ENCODE measurements at regions not wholly inside any gene's neighbourhood (a gene's known extent, or its start where the extent isn't known, plus 50 kb on each side); places are given as distances from the start of the nearest gene placed in this dataset.
"Not testable (repeated sequence)": the region's sequence is repeated elsewhere in the genome, so short reads cannot be mapped to it uniquely, and the experiment has no call there.

GRCh38 chr13:88739195-88739594 lies 1068.0 kb downstream of the SLITRK5 start:
- no peak for DNase-seq

- no peak for DNase-seq
These were observed 1073.1 kb downstream of the SLITRK5 start for GRCh38 chr13:88744289-88744688.

GRCh38 chr13:88745011-88745410 lies 1073.8 kb downstream of the SLITRK5 start:
- DNase-seq, result no peak

GRCh38 chr13:88752041-88752440 lies 1080.9 kb downstream of the SLITRK5 start:
- DNase-seq, result no peak

- DNase-seq, result no peak
These were observed 1083.0 kb downstream of the SLITRK5 start for GRCh38 chr13:88754141-88754540.

- peak; percentile 11 for DNase-seq
These were observed 1090.0 kb downstream of the SLITRK5 start for GRCh38 chr13:88761145-88761544.

GRCh38 chr13:88764103-88764502 lies 1092.9 kb downstream of the SLITRK5 start:
- DNase-seq, result no peak

GRCh38 chr13:88800505-88800904 lies 1129.3 kb downstream of the SLITRK5 start:
- peak; percentile 5 for DNase-seq

GRCh38 chr13:88801361-88801760 lies 1130.2 kb downstream of the SLITRK5 start:
- no peak for DNase-seq

- no peak for DNase-seq
These were observed 1131.7 kb downstream of the SLITRK5 start for GRCh38 chr13:88802886-88803285.

- DNase-seq, result no peak
These were observed 1135.3 kb downstream of the SLITRK5 start for GRCh38 chr13:88806438-88806837.

GRCh38 chr13:88817560-88817959 lies 1146.4 kb downstream of the SLITRK5 start:
- DNase-seq, result no peak

GRCh38 chr13:88823114-88823513 lies 1151.9 kb downstream of the SLITRK5 start:
- no peak for DNase-seq

GRCh38 chr13:88824218-88824617 lies 1153.0 kb downstream of the SLITRK5 start:
- no peak for DNase-seq

GRCh38 chr13:88840085-88840484 lies 1168.9 kb downstream of the SLITRK5 start:
- DNase-seq, result no peak

- not testable (repeated sequence) for DNase-seq
These were observed 1181.1 kb downstream of the SLITRK5 start for GRCh38 chr13:88852293-88852692.

GRCh38 chr13:88857256-88857655 lies 1186.1 kb downstream of the SLITRK5 start:
- DNase-seq, result peak; percentile 1

- DNase-seq, result peak; percentile 86
These were observed 1191.0 kb downstream of the SLITRK5 start for GRCh38 chr13:88862095-88862620.

GRCh38 chr13:88863116-88863515 lies 1191.9 kb downstream of the SLITRK5 start:
- no peak for DNase-seq

- no peak for DNase-seq
These were observed 1195.0 kb downstream of the SLITRK5 start for GRCh38 chr13:88866195-88866594.

- no peak for DNase-seq
These were observed 1212.6 kb downstream of the SLITRK5 start for GRCh38 chr13:88883741-88884140.

- DNase-seq, result peak; percentile 77
These were observed 1216.0 kb downstream of the SLITRK5 start for GRCh38 chr13:88887045-88887662.

- DNase-seq, result no peak
These were observed 1224.2 kb downstream of the SLITRK5 start for GRCh38 chr13:88895261-88895941.

- DNase-seq, result no peak
These were observed 1225.3 kb downstream of the SLITRK5 start for GRCh38 chr13:88896466-88896865.

Measured in NCI-H146 (cell line).